ENCODE measurements at regions not wholly inside any gene's neighbourhood (a gene's known extent, or its start where the extent isn't known, plus 50 kb on each side); places are given as distances from the start of the nearest gene placed in this dataset.
"Not testable (repeated sequence)": the region's sequence is repeated elsewhere in the genome, so short reads cannot be mapped to it uniquely, and the experiment has no call there.

- DNase-seq, result no peak
Measured at GRCh38 chr2:16952368-16952767, 286.7 kb upstream of the CYRIA start.

DNA sequence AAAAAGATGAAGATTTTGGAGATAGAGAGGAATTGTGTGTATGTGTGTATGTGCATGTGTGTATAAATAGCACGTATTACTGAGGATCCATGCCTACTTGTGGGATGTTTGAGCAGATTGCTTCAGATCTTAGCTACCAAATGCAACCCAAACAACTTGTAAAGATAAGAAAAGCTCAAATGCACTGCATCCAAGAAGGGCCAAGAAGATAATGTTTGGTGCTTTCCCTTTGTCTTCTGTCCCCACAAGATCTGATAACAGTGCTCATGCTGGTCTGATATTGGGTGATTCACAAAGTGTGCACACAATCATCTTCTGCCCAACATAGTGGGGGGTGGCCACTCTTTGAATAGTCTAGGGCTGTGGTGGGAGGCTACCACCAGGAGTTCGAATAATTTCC lies 284.8 kb upstream of the CYRIA start:
- no peak for DNase-seq

DNA sequence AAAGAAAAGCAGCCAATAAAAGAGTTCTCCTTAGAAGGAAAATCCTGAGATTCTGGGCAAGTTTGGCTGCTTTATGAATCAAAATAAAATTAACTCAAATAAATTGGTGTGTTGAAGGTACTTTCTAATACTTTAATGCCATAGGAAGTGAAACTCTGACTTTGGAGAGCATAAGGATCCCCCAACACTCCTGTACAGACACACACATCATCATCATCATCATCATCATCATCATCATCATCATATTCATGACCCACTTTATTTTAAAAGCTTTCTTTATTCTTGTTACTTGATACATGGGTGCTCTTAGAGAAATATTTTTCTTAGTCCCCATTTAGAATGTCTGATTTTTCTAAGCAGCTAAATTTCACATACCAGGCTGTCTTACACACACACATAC lies 283.1 kb upstream of the CYRIA start:
- DNase-seq, result no peak

- no peak for DNase-seq
Measured at GRCh38 chr2:16948053-16948452, 282.4 kb upstream of the CYRIA start.

- no peak for DNase-seq
Measured at GRCh38 chr2:16943279-16943958, 277.8 kb upstream of the CYRIA start.

- no peak for DNase-seq
Measured at GRCh38 chr2:16940214-16940613, 274.6 kb upstream of the CYRIA start.

- no peak for DNase-seq
Measured at GRCh38 chr2:16939771-16940170, 274.1 kb upstream of the CYRIA start.

DNA sequence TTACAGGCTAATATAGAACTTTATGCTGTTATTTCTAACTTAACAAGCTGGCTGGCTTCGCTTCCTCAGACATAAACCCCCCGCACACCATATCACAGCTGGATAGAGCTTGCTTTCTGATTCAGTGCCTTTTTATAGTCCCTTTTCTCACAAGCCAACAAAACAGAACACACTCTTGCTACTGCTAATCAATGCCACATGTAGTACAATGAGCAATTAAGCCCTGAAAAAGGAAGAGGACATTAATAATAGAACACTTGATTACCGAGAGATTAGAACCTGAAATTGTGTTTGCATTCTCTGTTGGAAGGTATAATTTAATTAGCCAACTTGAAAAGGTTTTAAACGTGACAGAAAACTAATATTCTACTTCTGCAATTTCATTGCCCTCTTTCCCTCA lies 267.7 kb upstream of the CYRIA start:
- DNase-seq, result no peak

GRCh38 chr2:16932826-16933225 lies 267.2 kb upstream of the CYRIA start:
- no peak for DNase-seq

DNA sequence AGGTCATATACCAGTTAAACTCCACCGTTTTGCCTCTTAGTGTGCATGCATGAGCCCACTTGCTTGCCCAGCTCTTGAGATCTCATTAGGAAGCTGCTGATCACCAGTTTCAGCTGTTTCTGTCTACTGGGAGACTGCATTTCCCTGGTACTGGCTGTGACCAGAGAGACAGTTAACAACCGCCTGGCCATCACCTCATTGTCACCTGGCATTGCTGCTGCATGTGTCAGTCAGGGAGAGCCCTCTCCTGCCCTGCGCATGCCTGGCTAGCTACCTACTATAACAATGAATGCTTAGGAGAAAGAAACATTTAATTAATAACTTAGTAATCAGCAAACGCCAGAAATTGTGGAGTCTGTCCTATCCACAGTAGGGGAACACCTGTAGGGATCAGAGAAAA lies 265.8 kb upstream of the CYRIA start:
- DNase-seq, result no peak

DNA sequence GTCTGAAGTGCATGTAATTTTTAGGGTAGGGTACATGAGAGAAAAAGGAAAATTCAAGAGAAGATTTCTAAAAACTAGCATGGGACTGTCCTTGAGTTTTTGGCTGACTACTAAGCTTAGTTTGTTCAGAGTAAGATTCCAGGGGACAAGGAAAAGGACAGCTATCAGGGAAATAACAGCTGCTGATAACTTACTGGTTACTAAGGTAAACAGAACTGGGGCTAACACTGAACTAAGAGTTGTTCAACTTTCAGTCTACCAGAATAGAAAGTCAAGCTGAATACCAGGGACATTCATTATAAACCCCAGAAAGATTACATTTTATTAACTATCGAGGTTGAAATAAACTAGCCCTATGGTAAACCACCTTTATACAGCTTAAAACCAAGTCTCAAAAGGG lies 261.8 kb upstream of the CYRIA start:
- DNase-seq, result no peak

DNA sequence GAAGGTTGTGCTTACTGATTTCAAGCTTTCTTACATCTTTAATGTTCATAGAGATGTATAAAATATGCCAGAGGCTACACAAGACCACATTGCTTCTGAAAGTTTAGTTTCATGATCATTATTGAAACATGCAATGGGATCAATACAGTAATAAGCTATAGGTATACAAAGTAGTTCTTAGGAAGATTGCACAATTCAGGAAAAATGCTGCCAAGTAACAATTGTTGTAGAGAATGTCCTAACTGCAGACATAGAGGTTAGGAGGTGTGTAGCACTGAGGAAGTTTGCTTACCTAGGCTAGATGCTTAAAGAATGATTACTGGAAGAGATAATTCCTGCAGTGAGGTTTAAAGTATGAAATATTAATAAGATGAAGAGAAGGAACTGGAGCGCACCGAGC lies 259.5 kb upstream of the CYRIA start:
- no peak for DNase-seq

GRCh38 chr2:16915341-16915755 lies 249.7 kb upstream of the CYRIA start:
- DNase-seq, result not testable (repeated sequence)

- DNase-seq, result no peak
Measured at GRCh38 chr2:16911746-16912145, 246.1 kb upstream of the CYRIA start.

DNA sequence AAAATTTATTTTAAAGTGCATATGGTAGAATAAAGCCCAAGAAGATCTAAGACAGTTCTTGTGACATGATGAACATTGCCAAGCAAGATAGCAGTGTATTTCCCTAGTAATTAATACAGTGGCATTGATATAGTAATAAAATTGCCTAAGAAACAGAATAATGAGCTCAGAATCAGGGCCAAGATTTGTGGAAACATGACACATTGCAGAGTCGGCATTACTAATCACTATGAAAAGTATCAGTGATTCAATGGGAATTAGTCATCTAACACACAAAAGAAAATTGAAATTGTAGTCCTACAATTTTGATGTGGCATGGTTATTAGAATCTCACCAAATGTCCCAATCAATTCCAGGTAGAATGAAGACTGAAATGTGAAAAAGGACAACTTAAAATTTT lies 243.0 kb upstream of the CYRIA start:
- DNase-seq, result no peak

DNA sequence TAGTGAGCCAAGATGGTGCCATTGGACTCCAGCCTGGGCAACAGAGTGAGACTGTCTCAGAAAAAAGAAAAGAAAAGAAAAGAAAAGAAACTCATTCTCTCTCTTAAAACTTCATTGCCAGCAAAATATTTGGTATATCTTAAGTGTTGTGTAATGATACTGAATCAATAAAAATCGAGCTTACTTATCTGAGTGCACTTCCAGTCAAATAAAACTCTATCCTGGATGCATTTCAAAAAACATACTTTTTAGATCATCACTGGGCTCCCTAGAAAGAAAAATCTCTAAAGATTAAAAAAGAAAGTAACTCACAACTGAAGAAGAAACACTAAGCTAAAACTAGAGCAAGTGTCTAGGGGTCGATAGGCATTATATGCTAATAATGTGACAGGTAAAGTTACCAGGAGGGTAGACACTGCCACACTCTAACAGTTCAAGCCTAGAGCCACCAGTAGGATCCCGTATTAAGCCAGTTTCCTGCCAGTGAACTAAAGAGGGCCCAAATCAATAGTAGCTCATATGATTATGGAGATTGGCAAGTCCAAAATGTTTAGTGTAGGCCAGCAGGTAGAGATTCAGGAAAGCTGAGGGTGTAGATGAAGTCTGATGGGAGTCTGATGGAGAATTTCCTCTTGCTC lies 242.1 kb upstream of the CYRIA start:
- DNase-seq, result no peak

DNA sequence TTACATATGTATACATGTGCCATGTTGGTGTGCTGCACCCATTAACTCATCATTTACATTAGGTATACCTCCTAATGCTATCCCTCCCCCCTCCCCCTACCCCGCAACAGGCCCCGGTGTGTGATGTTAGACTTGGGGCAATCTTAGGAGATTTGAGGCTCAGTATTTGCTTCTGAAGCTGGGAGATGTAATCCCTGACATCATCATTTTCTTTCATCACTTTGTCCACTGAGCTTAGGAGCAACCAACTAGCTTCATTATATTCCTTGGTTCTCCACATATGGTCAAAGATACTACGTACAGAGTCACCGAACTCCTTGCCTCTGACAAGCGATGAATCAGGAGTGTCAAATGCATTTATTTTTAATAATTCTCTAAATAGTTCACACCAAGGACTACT lies 239.7 kb upstream of the CYRIA start:
- not testable (repeated sequence) for DNase-seq

- DNase-seq, result no peak
Measured at GRCh38 chr2:16900405-16901025, 234.9 kb upstream of the CYRIA start.

- DNase-seq, result no peak
Measured at GRCh38 chr2:16899958-16900357, 234.3 kb upstream of the CYRIA start.

- no peak for DNase-seq
Measured at GRCh38 chr2:16890081-16890480, 224.4 kb upstream of the CYRIA start.

DNA sequence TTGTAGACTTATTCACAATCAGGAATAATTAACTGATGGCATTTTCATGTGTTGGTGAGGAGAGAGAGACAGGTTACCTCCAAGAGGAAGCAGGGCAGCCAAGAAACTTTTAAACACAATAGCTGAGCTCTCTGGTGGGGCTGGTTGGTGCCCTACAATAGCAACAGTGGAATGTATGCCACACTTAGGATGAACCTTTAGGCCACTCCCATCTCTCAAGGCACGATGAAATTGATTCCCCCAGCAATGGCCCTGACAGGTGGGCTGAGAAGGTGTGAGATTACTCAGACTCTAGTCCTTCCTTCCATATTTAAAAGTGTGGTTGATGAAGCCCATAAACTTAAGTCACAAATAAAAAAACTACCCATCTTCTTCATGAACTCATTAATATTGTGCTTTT lies 219.4 kb upstream of the CYRIA start:
- no peak for DNase-seq

DNA sequence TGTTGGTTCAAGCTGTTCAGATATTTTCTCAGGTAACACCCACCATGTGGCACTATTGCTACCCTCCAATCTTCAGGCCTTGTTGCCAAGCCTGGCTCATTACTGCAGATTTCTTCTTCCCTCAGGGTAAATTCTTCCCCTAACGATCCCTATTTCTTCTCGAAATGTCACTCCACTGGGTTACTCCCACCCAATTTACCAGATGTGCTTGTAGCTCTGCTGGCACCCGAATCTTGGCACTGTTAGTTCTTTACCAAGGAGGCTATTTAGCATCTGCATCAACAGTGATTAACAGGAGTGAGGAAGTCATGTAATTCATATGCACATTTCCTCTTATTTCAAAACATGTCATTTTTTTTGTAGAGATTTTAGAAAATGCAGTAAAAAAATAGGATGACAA lies 217.1 kb upstream of the CYRIA start:
- no peak for DNase-seq

- no peak for DNase-seq
Measured at GRCh38 chr2:16881122-16881521, 215.5 kb upstream of the CYRIA start.

DNA sequence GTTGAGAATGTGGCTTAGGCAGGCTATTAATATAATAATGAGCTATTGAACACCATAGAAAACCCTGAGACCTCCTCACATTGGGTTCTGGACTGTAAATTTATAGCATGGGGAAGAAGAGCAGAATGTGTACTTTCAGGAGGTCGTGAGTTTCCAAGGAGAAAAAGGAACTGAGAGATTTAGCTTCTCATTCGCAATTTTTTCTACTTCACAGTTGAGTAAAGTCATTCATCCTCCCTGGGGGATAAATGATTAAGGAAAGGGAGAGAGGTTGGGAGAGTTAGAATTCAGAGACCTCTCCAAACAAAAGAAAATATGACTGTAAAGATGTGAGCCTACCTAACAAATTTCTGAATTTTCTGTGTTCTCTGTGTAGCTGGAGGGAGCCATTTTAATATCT lies 205.8 kb upstream of the CYRIA start:
- DNase-seq, result no peak
